HUES48 (cell line): ENCODE measurements at regions not wholly inside any gene's neighbourhood (a gene's known extent, or its start where the extent isn't known, plus 50 kb on each side); places are given as distances from the start of the nearest gene placed in this dataset.

ENCODE experiments used
- H3K27ac ChIP-seq: one replicate; pipeline ENCODE4 v1.7.0; 2013; ENCODE audit warnings: low read depth, low read length, inconsistent platforms
- H3K27me3 ChIP-seq: 2 replicates; pipeline ENCODE4 v1.6.1; 2013; ENCODE audit warnings: mild to moderate bottlenecking, low read length; ENCODE audit not compliant: control insufficient read depth, insufficient read depth
- H3K36me3 ChIP-seq: 2 replicates; pipeline ENCODE4 v1.6.1; 2013; ENCODE audit warnings: low read length; ENCODE audit not compliant: control insufficient read depth, insufficient read depth
- H3K4me1 ChIP-seq: 2 replicates; pipeline ENCODE4 v1.6.1; 2013; ENCODE audit warnings: mild to moderate bottlenecking, low read length; ENCODE audit not compliant: control insufficient read depth, insufficient read depth
- H3K4me3 ChIP-seq: 2 replicates; pipeline ENCODE4 v1.5.1; 2013; ENCODE audit warnings: mild to moderate bottlenecking, low read depth, low read length
- H3K9ac ChIP-seq: 2 replicates; pipeline ENCODE4 v1.6.1; 2013; ENCODE audit warnings: mild to moderate bottlenecking, low read depth, low read length, moderate library complexity
- H3K9me3 ChIP-seq: 2 replicates; pipeline ENCODE4 v1.6.1; 2013; ENCODE audit warnings: low read length; ENCODE audit not compliant: control insufficient read depth, insufficient read depth

GRCh38 chr4:11722223-11722622 is 293.5 kb upstream of the HS3ST1 start:
- Histone ChIP-seq H3K4me3 (no peak overlapping the region), H3K4me1 (no peaks in the 10 kb centered on the region), H3K9me3 (no peaks in the 10 kb centered on the region), H3K27ac (no peak overlapping the region), H3K27me3 (no peaks in the 10 kb centered on the region), H3K36me3 (no peaks in the 10 kb centered on the region), H3K9ac (no peak overlapping the region)

GRCh38 chr4:11720292-11720691 is 291.6 kb upstream of the HS3ST1 start:
- H3K4me3 ChIP-seq, result no peak overlapping the region
- H3K27me3 ChIP-seq, result no peaks in the 10 kb centered on the region
- no peaks in the 10 kb centered on the region for H3K9me3 ChIP-seq
- 0 out of 2 replicates have a peak, but pooled peaks cover 3% of the 10 kb centered on the region for H3K4me1 ChIP-seq
- no peaks in the 10 kb centered on the region for H3K36me3 ChIP-seq
- no peak overlapping the region for H3K9ac ChIP-seq
- H3K27ac ChIP-seq, result no peak overlapping the region

DNA sequence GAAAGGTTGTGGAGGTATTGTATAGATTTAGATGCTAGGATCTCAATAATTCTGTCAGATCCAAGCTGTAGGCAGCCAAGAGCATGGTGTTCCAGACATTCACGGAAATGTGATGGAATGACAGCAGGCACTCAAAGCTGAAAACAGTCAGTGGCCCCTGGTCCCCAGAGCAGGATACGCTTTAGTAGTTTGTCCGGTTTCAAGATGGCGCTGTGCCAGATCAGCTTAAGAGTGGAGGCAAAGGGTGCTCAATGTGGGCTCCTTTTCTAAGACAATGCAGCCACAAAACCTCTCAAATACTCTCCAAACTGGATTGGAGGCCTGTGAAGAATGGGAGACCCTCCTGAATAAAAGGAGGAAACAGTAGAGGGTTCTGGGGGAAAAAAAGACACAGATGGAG is 291.2 kb upstream of the HS3ST1 start:
- no peak overlapping the region for H3K9ac ChIP-seq
- no peaks in the 10 kb centered on the region for H3K27me3 ChIP-seq
- no peaks in the 10 kb centered on the region for H3K36me3 ChIP-seq
- H3K27ac ChIP-seq, result no peak overlapping the region
- no peak overlapping the region for H3K4me3 ChIP-seq
- 0 out of 2 replicates have a peak, but pooled peaks cover 3% of the 10 kb centered on the region for H3K4me1 ChIP-seq
- no peaks in the 10 kb centered on the region for H3K9me3 ChIP-seq

DNA sequence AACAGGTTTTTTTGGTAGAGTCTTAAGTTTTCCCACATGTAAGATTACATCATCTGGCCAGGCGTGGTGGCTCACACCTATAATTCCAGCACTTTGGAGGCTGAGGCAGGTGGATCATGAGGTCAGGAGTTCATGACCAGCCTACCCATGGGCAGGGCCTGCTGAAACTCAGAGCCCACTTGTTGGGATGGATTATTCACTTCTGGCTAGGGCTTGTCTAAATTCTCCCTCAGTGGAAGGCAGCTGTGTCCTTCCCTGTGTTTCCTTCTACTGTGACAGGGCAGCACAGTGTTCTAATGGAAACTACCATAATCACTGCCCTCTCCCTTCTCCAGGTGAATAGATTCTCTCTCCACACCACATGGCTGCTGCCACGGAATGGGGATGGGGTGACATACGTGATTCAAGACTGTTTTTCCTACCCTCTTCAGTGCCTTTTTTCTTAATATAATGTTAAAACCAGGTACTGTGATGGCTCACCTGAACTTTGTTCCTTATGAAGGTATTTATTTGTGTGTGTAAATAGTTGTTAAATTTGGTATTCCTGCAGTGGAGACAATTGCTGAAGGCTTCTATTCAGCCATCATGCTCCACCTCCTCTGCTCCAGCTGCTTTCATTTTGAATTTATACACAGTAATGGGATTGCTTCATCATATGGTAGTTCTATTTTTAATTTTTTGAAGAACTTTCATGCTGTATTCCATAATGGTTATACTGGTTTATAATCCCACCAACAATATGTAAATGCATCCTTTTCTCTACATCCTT is 287.2 kb upstream of the HS3ST1 start:
- no peak overlapping the region for H3K9ac ChIP-seq
- H3K27ac ChIP-seq, result no peak overlapping the region
- H3K36me3 ChIP-seq, result no peaks in the 10 kb centered on the region
- no peaks in the 10 kb centered on the region for H3K9me3 ChIP-seq
- H3K4me1 ChIP-seq, result peaks cover 17% of the 10 kb centered on the region
- no peak overlapping the region for H3K4me3 ChIP-seq
- no peaks in the 10 kb centered on the region for H3K27me3 ChIP-seq

GRCh38 chr4:11710453-11711093 is 281.9 kb upstream of the HS3ST1 start:
- Histone ChIP-seq H3K9me3 (no peaks in the 10 kb centered on the region), H3K4me1 (peaks cover 19% of the 10 kb centered on the region), H3K9ac (no peak overlapping the region), H3K4me3 (no peak overlapping the region), H3K36me3 (no peaks in the 10 kb centered on the region), H3K27ac (no peak overlapping the region), H3K27me3 (no peaks in the 10 kb centered on the region)

GRCh38 chr4:11704186-11704830 is 275.6 kb upstream of the HS3ST1 start:
- Histone ChIP-seq H3K9me3 (no peaks in the 10 kb centered on the region), H3K4me1 (no peaks in the 10 kb centered on the region), H3K27me3 (no peaks in the 10 kb centered on the region), H3K27ac (no peak overlapping the region), H3K36me3 (no peaks in the 10 kb centered on the region), H3K9ac (no peak overlapping the region), H3K4me3 (no peak overlapping the region)

DNA sequence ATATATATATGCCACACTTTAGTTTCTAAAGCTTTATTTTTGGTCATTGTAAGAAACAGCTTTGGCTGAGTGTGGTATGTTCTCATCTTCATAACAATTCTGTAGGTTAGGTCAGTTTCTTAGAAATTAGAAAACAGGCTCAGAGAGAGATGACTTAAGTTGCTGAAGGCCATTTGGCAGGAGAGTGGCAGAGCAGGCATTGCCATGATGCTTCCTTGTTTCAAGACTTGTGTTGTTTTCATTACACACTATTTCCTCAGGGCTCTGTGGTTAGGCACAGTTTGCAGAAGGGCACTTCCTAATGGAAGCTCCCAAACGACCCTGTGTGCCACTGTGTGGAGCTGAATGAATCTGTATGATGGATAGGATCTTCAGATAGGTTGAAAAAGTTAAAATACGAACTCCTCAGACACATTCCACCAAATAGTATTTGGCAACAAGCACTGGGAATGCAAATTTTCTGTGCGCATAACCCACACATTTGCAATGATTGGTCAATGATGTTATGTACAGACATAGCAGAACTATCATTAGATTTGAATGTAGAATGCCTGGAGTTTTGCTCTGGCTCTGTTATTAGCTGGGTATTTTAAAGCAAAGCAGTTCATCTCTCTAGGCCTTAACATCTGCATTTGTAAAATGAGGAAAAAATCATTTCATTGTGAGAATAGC is 274.3 kb upstream of the HS3ST1 start:
- no peak overlapping the region for H3K9ac ChIP-seq
- H3K9me3 ChIP-seq, result no peaks in the 10 kb centered on the region
- no peaks in the 10 kb centered on the region for H3K27me3 ChIP-seq
- no peak overlapping the region for H3K4me3 ChIP-seq
- no peaks in the 10 kb centered on the region for H3K36me3 ChIP-seq
- no peaks in the 10 kb centered on the region; the same call in 1 of the 2 replicates for H3K4me1 ChIP-seq
- no peak overlapping the region for H3K27ac ChIP-seq

- H3K4me3 ChIP-seq, result no peak overlapping the region
- no peaks in the 10 kb centered on the region for H3K27me3 ChIP-seq
- H3K36me3 ChIP-seq, result no peaks in the 10 kb centered on the region
- H3K9me3 ChIP-seq, result no peaks in the 10 kb centered on the region
- H3K4me1 ChIP-seq, result no peaks in the 10 kb centered on the region; the same call in 1 of the 2 replicates
- no peak overlapping the region for H3K9ac ChIP-seq
- no peak overlapping the region for H3K27ac ChIP-seq
These were observed 273.5 kb upstream of the HS3ST1 start for GRCh38 chr4:11701966-11702725.

- Histone ChIP-seq H3K9ac (no peak overlapping the region), H3K36me3 (no peaks in the 10 kb centered on the region), H3K9me3 (no peaks in the 10 kb centered on the region), H3K27me3 (no peaks in the 10 kb centered on the region), H3K4me3 (no peak overlapping the region), H3K4me1 (no peaks in the 10 kb centered on the region; the same call in 1 of the 2 replicates), H3K27ac (no peak overlapping the region)
These were observed 272.1 kb upstream of the HS3ST1 start for GRCh38 chr4:11700751-11701226.

DNA sequence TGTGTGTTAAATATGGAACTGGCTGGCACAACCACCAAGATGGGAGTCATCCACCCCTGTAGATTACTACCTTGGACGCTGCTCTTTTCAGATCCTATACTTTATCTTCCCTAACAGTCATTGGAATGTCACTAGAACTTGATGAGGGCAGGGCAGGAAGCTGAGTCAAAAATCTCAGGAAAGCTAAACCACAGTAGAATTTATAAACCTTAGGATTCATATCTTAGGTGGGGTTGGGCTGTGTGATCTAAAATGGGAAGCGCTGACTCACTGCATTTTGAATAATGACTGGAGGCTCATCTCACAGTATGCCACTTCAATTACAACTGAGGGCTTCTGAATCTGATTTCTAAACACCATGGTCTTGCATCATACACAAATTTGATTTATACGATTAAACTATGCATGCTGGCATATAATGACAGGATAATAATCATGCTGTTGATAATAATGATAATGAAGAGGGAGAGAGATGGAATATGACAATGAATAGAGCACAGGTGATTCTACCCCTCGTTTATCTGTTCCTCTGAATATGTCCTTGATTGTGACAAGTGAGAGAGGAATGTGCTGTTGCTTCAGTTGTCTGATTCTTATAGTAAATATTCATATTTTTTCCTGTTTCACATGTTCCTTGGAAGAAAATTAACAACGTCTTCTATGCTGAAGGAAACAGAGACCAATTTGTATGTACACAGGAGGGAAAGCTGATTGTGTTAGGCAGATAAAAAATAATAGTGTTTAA is 270.3 kb upstream of the HS3ST1 start:
- Histone ChIP-seq H3K27ac (no peak overlapping the region), H3K4me3 (no peak overlapping the region), H3K9ac (no peak overlapping the region), H3K36me3 (no peaks in the 10 kb centered on the region), H3K4me1 (no peaks in the 10 kb centered on the region; the same call in 1 of the 2 replicates), H3K27me3 (no peaks in the 10 kb centered on the region), H3K9me3 (no peaks in the 10 kb centered on the region)
